HepG2 (cell line): ENCODE measurements at regions not wholly inside any gene's neighbourhood (a gene's known extent, or its start where the extent isn't known, plus 50 kb on each side); places are given as distances from the start of the nearest gene placed in this dataset.

Experiments used
- ATF1 ChIP-seq: IDR thresholded peaks from 2 replicates; pipeline ENCODE4 v1.6.1; 2016; ENCODE audit warnings: mild to moderate bottlenecking, control low read depth
- BHLHE40 ChIP-seq: IDR thresholded peaks from 2 replicates; pipeline ENCODE4 v1.6.1; 2011; ENCODE audit warnings: low read length, improper control_type of control experiment
- CEBPB ChIP-seq: IDR thresholded peaks from 2 replicates; pipeline ENCODE4 v1.6.1; 2011; ENCODE audit warnings: low read depth, low read length, improper control_type of control experiment, borderline replicate concordance
- FOXP1 ChIP-seq, 2 experiments: fragments of 450-650 bp in 1 of 2; IDR thresholded peaks; 2 replicates each; pipeline ENCODE4 v1.6.1; 2017 to 2018; ENCODE audit warnings: antibody characterized with exemption in 1 of 2
- HDAC2 ChIP-seq: sonication (generic); formaldehyde crosslinking; IDR thresholded peaks from 2 replicates; pipeline ENCODE4 v1.4.0; 2020; ENCODE audit warnings: missing genetic modification reagents
- HOXA5 ChIP-seq: sonication (generic); formaldehyde crosslinking; IDR thresholded peaks from 2 replicates; pipeline ENCODE4 v1.4.0; 2020; ENCODE audit warnings: missing genetic modification reagents
- MAFF ChIP-seq: IDR thresholded peaks from 2 replicates; pipeline ENCODE4 v1.6.1; 2011; ENCODE audit warnings: low read depth, low read length, improper control_type of control experiment
- PAX8 ChIP-seq: sonication (generic); formaldehyde crosslinking; IDR thresholded peaks from 2 replicates; pipeline ENCODE4 v1.8.0; 2022; ENCODE audit warnings: mild to moderate bottlenecking, missing genetic modification reagents, borderline replicate concordance
- RARA ChIP-seq: IDR thresholded peaks from 2 replicates; pipeline ENCODE4 v1.6.1; 2016; ENCODE audit warnings: missing genetic modification reagents, missing compliant biosample characterization
- RXRA ChIP-seq: sonication (generic); formaldehyde crosslinking; IDR thresholded peaks from 2 replicates; pipeline ENCODE4 v1.5.1; 2020; ENCODE audit warnings: missing genetic modification reagents
- SOX13 ChIP-seq, 3 experiments: fragments of 450-650 bp in 1 of 3; sonication (generic) in 1 of 3; formaldehyde crosslinking in 1 of 3; IDR thresholded peaks in 2 of 3; conservative IDR thresholded peaks in 1 of 3; 2 replicates each; pipeline versions ENCODE4 v1.5.0 to v1.6.1; 2016 to 2020; ENCODE audit warnings: antibody characterized with exemption in 1 of 3, mild to moderate bottlenecking in 1 of 3, missing compliant biosample characterization in 1 of 3, missing genetic modification reagents in 1 of 3, moderate library complexity in 1 of 3
- SOX6 ChIP-seq, 2 experiments: fragments of 450-650 bp in 1 of 2; sonication (generic) in 1 of 2; formaldehyde crosslinking in 1 of 2; IDR thresholded peaks; 2 replicates each; pipeline versions ENCODE4 v1.4.0 to v1.6.1; 2017 to 2020; ENCODE audit warnings: antibody characterized with exemption in 1 of 2, mild to moderate bottlenecking in 1 of 2, missing genetic modification reagents in 1 of 2
- SP5 ChIP-seq: IDR thresholded peaks from 2 replicates; pipeline ENCODE4 v1.6.1; 2016; ENCODE audit warnings: low read depth, borderline replicate concordance
- TCF7L2 ChIP-seq: IDR thresholded peaks from 2 replicates; pipeline ENCODE4 v1.6.1; 2011; ENCODE audit warnings: mild to moderate bottlenecking, low read depth, low read length, moderate library complexity
- YEATS2 ChIP-seq: sonication (generic); formaldehyde crosslinking; IDR thresholded peaks from 2 replicates; pipeline ENCODE4 v1.4.0; 2020; ENCODE audit warnings: missing genetic modification reagents, borderline replicate concordance
- ZMYM2 ChIP-seq: sonication (generic); formaldehyde crosslinking; IDR thresholded peaks from 2 replicates; pipeline ENCODE4 v1.8.0; 2022; ENCODE audit warnings: mild to moderate bottlenecking, missing genetic modification reagents
- ZNF292 ChIP-seq: sonication (generic); formaldehyde crosslinking; IDR thresholded peaks from 2 replicates; pipeline ENCODE4 v1.8.1; 2022; ENCODE audit warnings: mild to moderate bottlenecking, low read depth, missing genetic modification reagents, borderline replicate concordance
- ZNF614 ChIP-seq: IDR thresholded peaks from 2 replicates; pipeline ENCODE4 v1.6.1; 2018; ENCODE audit warnings: missing biosample characterization, missing genetic modification reagents, inconsistent platforms, borderline replicate concordance
- ZNF75D ChIP-seq: sonication (generic); formaldehyde crosslinking; IDR thresholded peaks from 2 replicates; pipeline ENCODE4 v1.8.1; 2023; ENCODE audit warnings: missing genetic modification reagents, mild to moderate bottlenecking, borderline replicate concordance
- TF ChIP-seq, protein P1 (sequence below): sonication (generic); formaldehyde crosslinking; IDR thresholded peaks from 2 replicates; pipeline ENCODE4 v1.5.0; 2020; ENCODE audit warnings: missing genetic modification reagents
- TF ChIP-seq, protein P2 (sequence below): sonication (generic); formaldehyde crosslinking; IDR thresholded peaks from 2 replicates; pipeline ENCODE4 v1.4.0; 2020; ENCODE audit warnings: missing genetic modification reagents
- TF ChIP-seq, protein P3 (sequence below): sonication (generic); formaldehyde crosslinking; IDR thresholded peaks from 2 replicates; pipeline ENCODE4 v1.5.1; 2020; ENCODE audit warnings: mild to moderate bottlenecking, missing genetic modification reagents, moderate library complexity
- TF ChIP-seq, protein P4 (sequence below): sonication (generic); formaldehyde crosslinking; IDR thresholded peaks from 2 replicates; pipeline ENCODE4 v1.4.0; 2020; ENCODE audit warnings: mild to moderate bottlenecking, missing genetic modification reagents

DNA sequence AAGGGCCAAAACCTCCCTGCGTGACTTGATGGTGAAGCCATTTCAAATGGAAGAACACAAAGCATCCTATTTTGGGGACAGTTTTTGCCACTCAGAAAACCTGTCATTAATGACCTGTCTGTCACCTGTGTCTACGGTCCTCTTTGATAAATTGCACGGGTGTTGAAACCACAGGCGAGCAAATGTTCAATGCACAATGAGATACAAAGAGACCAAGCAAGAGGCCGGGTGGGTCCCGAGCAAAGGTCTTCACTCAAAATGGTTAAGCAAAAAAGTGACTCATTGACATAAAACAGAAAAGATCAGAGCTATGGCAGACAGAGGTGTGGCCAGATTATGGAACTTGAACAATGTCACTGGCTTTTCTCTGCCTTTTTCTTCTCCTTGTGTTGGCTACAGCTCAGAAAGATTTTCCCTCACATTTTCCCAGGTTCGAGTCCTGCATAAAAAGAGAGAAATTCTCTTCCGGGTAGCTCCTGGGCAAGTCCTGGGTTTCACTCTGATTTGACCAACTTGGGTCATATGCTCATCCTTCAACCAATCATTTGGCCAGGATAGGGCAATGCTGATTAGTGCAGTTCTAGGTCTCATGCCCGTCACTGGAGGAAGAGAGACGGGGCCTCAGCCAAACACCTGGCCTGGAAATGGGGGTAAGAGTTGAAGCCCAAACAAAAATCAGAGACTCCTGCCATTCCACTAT is 92.2 kb downstream of the CMC2 start (continued):
- TF ChIP-seq TCF7L2 (peak; percentile 76; the same call in 1 of the 2 replicates), ZNF292 (CRISPR knock-in tag) (no peak), ZNF75D (CRISPR knock-in tag) (0 out of 2 replicates have a peak, but pooled peaks have one; percentile 17), MAFF (0 out of 2 replicates have a peak, but pooled peaks have one; percentile 7), RARA (CRISPR knock-in tag) (peak; percentile 68), ZNF614 (peak; percentile 71; the same call in 1 of the 2 replicates), HDAC2 (CRISPR knock-in tag) (peak; percentile 46; the same call in 1 of the 2 replicates), FOXP1 (IDR thresholded peaks at IDR 0.05) (no peak), FOXP1 (CRISPR knock-in tag; IDR thresholded peaks at IDR 0.05) (0 out of 2 replicates have a peak, but pooled peaks have one; percentile 15), ZMYM2 (CRISPR knock-in tag) (0 out of 2 replicates have a peak, but pooled peaks have one; percentile 27), ATF1 (0 out of 2 replicates have a peak, but pooled peaks have one; percentile 20), HOXA5 (CRISPR knock-in tag) (0 out of 2 replicates have a peak, but pooled peaks have one; percentile 35), SOX6 (IDR thresholded peaks at IDR 0.05) (no peak), SOX6 (CRISPR knock-in tag; IDR thresholded peaks at IDR 0.05) (peak; percentile 75), CEBPB (peak; percentile 51; the same call in 1 of the 2 replicates), YEATS2 (CRISPR knock-in tag) (no peak), BHLHE40 (peak; percentile 38; the same call in 1 of the 2 replicates), RXRA (CRISPR knock-in tag) (peak; percentile 43; the same call in 1 of the 2 replicates), SP5 (CRISPR knock-in tag) (peak; percentile 61; the same call in 1 of the 2 replicates), PAX8 (CRISPR knock-in tag) (no peak), SOX13 (IDR thresholded peaks at IDR 0.05) (peak; percentile 80), SOX13 (CRISPR knock-in tag; conservative IDR thresholded peaks at IDR 0.05 in 1 of 2, IDR thresholded peaks at IDR 0.05 in 1 of 2) (peak in 1 of 2 experiments; percentile 84; a peak in 2 of 4 replicates)
- TF ChIP-seq, protein P1, sequence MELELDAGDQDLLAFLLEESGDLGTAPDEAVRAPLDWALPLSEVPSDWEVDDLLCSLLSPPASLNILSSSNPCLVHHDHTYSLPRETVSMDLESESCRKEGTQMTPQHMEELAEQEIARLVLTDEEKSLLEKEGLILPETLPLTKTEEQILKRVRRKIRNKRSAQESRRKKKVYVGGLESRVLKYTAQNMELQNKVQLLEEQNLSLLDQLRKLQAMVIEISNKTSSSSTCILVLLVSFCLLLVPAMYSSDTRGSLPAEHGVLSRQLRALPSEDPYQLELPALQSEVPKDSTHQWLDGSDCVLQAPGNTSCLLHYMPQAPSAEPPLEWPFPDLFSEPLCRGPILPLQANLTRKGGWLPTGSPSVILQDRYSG, result no peak
- TF ChIP-seq, protein P2, sequence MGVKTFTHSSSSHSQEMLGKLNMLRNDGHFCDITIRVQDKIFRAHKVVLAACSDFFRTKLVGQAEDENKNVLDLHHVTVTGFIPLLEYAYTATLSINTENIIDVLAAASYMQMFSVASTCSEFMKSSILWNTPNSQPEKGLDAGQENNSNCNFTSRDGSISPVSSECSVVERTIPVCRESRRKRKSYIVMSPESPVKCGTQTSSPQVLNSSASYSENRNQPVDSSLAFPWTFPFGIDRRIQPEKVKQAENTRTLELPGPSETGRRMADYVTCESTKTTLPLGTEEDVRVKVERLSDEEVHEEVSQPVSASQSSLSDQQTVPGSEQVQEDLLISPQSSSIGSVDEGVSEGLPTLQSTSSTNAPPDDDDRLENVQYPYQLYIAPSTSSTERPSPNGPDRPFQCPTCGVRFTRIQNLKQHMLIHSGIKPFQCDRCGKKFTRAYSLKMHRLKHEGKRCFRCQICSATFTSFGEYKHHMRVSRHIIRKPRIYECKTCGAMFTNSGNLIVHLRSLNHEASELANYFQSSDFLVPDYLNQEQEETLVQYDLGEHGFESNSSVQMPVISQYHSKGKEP (CRISPR knock-in tag), result no peak
- TF ChIP-seq, protein P3, sequence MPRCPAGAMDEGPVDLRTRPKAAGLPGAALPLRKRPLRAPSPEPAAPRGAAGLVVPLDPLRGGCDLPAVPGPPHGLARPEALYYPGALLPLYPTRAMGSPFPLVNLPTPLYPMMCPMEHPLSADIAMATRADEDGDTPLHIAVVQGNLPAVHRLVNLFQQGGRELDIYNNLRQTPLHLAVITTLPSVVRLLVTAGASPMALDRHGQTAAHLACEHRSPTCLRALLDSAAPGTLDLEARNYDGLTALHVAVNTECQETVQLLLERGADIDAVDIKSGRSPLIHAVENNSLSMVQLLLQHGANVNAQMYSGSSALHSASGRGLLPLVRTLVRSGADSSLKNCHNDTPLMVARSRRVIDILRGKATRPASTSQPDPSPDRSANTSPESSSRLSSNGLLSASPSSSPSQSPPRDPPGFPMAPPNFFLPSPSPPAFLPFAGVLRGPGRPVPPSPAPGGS (CRISPR knock-in tag), result no peak
- TF ChIP-seq, protein P4, sequence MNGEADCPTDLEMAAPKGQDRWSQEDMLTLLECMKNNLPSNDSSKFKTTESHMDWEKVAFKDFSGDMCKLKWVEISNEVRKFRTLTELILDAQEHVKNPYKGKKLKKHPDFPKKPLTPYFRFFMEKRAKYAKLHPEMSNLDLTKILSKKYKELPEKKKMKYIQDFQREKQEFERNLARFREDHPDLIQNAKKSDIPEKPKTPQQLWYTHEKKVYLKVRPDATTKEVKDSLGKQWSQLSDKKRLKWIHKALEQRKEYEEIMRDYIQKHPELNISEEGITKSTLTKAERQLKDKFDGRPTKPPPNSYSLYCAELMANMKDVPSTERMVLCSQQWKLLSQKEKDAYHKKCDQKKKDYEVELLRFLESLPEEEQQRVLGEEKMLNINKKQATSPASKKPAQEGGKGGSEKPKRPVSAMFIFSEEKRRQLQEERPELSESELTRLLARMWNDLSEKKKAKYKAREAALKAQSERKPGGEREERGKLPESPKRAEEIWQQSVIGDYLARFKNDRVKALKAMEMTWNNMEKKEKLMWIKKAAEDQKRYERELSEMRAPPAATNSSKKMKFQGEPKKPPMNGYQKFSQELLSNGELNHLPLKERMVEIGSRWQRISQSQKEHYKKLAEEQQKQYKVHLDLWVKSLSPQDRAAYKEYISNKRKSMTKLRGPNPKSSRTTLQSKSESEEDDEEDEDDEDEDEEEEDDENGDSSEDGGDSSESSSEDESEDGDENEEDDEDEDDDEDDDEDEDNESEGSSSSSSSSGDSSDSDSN (CRISPR knock-in tag), result no peak
